ENCODE measurements at regions not wholly inside any gene's neighbourhood (a gene's known extent, or its start where the extent isn't known, plus 50 kb on each side); places are given as distances from the start of the nearest gene placed in this dataset.
A peak's percentile ranks its signal among the peaks of the same experiment; 100 is the strongest.

DNA sequence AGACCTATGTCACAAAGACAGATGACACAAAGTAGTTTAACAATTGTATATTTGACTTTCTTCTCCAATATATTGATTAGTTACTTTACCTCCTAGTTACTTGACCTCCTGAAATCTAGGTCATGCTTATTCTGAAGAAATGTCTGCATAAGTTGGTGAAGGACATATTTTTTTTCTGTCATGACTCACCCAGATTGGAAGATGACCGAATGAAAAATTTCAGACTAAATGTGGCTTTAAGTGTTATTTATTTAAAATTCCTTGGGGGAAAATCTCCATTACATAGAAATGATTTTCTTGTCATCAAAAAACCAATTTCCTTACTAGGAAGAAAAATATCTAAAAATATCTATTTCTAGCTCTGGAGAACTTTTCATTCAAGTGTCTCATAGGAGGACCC is 217.1 kb downstream of the POSTN start:
- DNase-seq (ENCODE audit: missing footprints) (no peak), ATAC-seq (no peak)
- intact Hi-C loops (cut with DNase I), result no loop called here

DNA sequence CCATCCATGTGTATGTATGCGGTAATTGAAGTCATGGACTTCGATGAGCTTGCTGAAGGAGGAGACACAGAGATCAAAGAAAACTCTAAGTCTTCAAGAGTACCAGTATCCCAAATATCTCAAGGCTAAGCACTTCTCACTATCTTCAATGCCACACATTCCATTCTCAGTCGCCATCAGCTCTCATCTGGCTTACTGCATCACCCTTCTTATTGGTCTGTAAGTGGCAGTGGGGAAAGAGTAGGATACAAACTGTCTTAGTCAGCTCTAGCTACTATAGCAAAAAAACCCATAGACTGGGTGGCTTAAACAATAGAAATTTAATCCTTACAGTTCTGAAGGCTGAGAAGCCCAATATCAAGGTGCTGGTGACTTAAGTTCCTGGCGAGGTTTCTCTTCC is 218.7 kb downstream of the POSTN start:
- ATAC-seq (no peak), DNase-seq (ENCODE audit: missing footprints) (no peak)
- intact Hi-C loops (cut with DNase I), result no loop called here

DNA sequence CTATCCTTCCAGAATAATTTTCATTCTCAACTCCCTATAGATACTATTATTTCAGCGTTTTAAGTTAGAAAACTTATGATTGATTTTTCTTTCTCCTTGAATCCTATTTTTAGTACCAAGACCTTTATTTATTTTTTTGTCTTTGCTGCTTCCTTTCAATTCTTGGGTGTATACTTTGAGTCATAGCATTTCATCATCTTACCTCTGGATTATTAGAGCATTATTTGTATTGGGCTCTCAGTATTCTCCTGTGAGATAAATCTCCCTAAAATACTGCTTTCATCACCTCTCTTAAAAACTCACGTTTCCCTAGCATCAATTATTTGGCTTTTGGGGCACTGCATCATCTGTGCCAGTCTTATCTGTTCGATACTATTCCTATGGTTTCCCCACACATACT is 222.8 kb downstream of the POSTN start:
- DNase-seq (ENCODE audit: missing footprints), result no peak
- intact Hi-C loops (cut with DNase I), result no loop called here
- no peak for ATAC-seq

DNA sequence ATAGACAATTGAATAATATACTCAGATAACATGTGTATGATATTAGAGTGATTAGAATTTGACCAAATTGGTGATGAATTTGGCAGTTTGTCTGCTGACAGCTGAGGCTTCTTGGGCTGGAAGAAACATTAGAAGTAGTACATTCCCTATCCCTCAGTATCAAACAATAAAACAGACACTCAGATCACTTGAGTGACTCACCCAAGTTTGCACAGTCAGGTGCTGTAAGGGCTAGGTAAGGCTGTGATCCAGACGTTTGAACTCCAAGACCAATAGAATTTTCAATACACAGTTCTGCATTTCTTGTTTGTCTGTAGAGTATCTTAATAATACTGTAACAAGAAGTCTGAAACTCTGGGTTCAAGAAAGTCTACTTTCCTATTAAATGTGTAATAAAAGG is 223.5 kb downstream of the POSTN start:
- intact Hi-C loops (cut with DNase I), result no loop called here
- ATAC-seq (no peak), DNase-seq (ENCODE audit: missing footprints) (no peak)

DNA sequence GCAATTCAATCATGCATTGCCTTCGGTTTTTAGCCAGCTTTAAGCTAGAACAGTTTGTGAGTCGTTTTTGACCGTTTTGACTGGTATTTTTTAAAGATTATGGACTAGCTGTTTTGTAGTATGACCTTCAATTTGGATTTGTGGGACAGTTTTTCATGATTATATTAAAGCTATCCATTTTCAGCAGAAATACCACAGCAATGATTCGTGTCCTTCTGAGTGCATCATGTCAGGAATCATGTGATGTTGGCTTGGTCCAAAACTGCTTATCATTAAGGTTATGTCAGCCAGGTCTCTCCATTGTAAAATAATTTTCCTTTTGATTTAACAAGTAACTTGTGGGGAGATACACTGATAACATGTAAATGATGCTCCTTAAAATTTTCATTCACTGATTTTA is 229.0 kb downstream of the POSTN start:
- no peak for ATAC-seq
- DNase-seq (ENCODE audit: missing footprints), result no peak
- intact Hi-C loops (cut with DNase I), result no loop called here

DNA sequence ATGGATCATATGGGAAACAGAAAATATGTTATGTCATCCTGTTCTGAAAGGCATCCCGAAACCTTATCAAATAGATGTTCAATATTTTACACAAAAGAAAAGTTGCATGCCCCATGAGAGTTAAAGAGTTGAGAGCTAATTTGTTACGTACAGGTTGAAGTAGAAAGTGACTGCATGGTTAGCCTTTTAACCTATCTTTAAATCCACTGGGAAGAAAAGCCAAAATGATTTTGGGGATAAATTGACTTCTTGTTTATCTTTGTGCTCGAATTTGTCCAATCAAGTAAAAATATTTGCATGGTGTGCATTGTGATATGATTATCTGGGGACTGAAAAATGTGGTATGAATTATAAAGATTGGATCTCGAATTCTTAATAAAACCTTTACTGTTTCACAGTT is 230.1 kb downstream of the POSTN start:
- ATAC-seq, result no peak

DNA sequence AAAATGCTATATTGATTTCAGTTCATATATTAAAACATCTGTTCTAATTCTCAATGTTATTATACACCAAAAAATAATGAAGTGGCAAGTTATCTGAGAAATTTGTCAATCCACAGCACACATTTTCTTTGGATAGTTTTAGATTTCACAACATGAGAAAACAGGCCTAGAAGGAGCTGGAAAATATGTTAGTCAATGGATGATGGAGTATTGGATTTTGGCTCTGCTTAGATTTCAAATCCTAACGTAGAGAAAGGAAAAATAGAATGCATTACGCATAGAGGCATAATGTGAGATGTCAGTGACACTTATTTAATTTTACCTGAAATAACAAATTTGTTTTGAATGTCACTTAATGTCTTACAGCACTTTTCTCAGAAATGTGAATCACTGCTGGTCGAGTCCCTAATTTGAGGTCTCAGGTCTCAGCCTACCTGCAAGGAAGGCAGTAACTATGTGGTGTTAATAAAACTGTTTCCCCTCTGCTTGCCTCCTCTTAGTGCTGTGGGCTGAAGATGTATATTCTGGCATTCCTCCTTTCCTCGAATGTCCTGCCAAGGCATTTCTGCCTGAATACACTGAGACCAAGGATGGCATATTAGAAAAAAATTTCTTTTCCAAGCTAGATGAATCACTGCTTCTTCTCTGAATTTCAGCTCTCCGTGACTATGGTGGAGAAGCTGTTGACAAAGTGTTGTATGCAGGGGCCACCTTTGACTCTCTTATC is 232.4 kb downstream of the POSTN start:
- ATAC-seq, result no peak
- intact Hi-C loops (cut with DNase I), result no loop called here
- no peak for DNase-seq (ENCODE audit: missing footprints)

More for the DNA sequence above, 230.1 kb downstream of the POSTN start:
- no peak for DNase-seq (ENCODE audit: missing footprints)
- intact Hi-C loops (cut with DNase I), result no loop called here

DNA sequence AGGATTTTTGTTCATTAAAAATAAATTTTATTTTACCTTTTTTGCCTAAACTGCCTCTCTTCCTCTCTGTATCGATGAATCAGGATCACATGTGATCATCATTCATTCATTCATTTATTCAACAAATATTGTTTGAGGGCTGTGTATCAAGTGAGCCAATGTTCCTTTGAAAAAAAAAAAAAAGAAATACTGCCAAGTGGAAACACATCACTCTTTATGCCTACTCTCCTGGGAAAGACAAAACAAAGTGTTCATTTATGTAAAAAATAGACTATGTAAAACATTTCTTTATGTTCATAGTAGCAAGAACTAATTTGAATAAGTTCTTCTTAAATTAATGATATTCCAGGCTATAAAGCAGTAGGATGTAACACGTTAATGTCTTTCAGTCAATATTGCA is 233.1 kb downstream of the POSTN start:
- DNase-seq (ENCODE audit: missing footprints) (no peak), ATAC-seq (no peak)

DNA sequence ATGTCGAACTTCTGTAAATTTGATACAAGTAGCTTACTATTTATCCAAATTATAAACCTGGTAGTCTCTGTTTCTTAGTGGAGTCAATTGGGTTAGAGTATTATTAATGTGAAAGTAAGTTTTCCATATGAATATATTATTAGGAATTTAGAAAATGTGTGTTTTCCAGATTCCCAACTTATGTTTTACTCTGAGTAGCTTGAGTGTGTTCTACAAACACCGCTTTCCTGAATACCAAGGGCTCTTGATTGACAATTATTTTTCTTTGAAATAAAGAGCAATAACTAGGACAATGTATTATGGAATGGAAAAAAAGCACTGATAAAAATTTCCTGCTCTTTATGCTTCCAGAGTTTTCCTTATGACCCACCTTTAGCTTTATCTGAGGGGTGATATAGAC is 233.6 kb downstream of the POSTN start:
- no peak for DNase-seq (ENCODE audit: missing footprints)
- ATAC-seq, result no peak
- intact Hi-C loops (cut with DNase I), result no loop called here

More for the DNA sequence above, 233.1 kb downstream of the POSTN start:
- intact Hi-C loops (cut with DNase I), result no loop called here

DNA sequence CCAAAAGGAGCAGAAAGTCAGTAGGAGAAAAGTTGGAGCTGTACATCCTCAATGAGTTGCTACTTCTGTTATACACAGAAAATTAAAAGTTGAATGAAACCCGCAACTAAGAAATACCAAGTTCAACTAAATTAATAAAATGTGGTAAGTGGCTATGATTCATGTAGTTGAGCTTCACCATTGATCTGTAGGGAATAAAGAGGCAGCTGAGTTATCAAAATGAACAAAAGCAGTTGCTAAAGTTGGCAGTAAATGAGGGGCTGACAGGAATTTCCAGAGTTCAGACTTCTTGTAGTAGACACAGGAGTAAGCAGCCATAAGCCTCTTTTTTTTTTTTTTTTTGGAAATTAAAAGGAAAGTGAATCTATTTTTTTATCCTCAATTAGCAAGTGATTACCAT is 234.6 kb downstream of the POSTN start:
- ATAC-seq, result peak; percentile 57
- DNase-seq (ENCODE audit: missing footprints), result no peak
- intact Hi-C loops (cut with DNase I), result no loop called here

DNA sequence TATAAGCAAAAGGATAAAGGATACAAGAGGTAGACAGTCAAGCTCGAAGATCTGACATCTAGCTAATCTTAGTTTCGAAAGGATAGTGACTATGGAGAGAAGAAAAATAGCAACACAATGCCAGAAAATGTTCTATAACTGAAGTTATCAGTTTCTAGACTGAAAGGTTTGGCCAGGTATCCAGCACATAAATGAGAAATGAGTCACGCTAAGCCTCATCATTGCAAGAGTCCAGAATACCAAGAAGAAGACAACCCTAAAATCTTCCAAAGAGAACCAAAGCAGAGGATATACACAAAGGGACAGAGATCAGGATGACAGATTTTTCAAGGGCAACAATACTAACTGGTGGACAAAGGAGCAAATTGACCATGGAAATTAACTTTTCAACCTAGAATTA is 237.0 kb downstream of the POSTN start:
- intact Hi-C loops (cut with DNase I), result no loop called here
- DNase-seq (ENCODE audit: missing footprints) (no peak), ATAC-seq (no peak)

DNA sequence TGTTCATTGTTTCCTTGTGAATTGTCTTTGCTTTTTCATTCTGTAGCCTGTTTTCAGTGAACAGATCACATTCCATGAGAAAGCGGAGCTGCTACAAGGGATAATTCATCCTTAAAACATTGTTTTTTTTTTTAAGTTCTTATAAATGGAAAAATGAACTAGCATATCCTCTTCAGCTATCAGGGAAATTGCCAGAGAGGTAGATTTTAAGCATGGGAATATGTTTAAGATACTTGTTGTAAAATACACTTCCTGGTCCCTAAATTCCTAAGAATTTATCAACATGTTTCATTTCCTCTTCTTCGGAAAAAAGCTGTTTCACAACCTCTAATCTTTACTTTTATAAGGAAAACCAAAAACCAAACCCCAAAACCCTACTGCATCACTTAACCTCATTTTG is 238.0 kb downstream of the POSTN start:
- intact Hi-C loops (cut with DNase I), result no loop called here
- no peak for DNase-seq (ENCODE audit: missing footprints)
- ATAC-seq, result no peak

DNA sequence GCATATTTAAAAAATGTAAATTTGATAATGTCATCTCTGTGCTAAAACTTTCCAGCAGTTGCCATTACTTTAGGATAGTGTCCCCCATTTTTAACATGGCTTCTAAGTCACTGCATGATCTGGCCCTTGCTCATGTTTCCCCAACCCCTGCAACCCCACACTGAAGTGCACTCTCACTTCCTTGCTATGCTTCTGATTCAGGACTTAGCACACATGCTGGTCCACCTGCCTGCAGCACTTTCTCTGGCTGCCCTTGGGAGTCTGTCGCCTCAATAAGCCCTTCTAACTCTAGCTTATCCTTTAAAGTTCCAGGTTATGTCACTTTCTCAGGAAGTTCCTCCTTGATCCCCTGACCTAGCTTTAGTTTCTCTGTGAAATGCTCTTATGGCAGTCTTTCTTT is 241.0 kb downstream of the POSTN start:
- intact Hi-C loops (cut with DNase I), result no loop called here
- ATAC-seq (no peak), DNase-seq (ENCODE audit: missing footprints) (no peak)

DNA sequence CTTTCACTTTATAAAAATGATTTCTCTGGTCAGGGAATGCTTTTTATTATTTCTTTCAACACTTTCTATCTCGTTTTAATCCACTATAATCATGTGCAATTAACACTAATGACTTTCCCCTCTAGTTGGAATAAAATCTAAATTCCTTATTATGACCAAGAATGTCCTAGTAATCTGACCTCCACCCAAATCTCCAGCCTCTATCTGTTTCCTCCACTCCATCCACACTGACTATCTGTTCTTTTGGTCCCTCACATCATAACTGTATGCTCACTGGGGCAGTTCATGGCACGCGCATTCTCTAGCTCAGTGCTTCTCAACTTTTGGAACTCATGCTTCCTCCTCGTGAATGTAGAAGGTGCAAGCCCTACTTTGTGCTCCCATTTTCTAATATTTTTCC is 244.7 kb downstream of the POSTN start:
- intact Hi-C loops (cut with DNase I), result no loop called here
- ATAC-seq (no peak), DNase-seq (ENCODE audit: missing footprints) (no peak)

DNA sequence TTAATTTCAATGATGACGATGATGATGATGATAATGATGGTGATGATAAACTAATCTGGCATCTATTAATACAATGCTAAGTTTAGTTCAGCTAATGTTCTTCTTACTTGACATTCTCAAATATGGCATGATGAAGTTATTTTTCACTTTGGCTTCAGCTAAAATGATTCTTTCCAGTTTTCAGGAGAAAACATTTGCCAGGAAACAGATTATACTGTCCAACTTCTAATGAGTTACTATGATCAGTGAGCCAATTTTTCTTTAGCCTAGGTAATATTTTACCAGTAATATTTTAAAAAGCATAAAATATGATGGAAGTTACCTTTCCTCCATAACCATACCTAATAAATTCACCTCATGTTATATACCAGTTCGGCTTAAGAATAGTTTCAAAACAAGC is 245.7 kb upstream of the CSNK1A1L start:
- intact Hi-C loops (cut with DNase I), result no loop called here
- no peak for ATAC-seq
- no peak for DNase-seq (ENCODE audit: missing footprints)

DNA sequence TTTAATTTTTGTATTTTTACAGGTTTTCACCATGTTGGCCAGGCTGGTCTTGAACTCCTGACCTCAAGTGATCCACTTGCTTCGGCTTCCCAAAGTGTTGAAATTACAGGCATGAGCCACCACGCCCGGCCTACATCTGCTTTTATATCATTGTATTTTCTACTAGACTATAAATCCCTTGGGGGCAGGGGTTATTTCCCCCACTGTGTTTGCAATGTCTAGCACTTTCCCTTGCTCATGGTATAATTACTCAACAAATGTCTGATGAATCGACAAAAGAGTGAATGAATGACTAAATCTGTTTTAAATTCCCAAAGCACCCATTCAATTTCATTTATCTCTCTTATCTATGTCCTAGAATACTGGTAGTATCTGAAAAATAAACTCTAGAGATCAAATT is 244.5 kb upstream of the CSNK1A1L start:
- intact Hi-C loops (cut with DNase I), result no loop called here
- ATAC-seq, result no peak
- DNase-seq (ENCODE audit: missing footprints), result peak; percentile 2

DNA sequence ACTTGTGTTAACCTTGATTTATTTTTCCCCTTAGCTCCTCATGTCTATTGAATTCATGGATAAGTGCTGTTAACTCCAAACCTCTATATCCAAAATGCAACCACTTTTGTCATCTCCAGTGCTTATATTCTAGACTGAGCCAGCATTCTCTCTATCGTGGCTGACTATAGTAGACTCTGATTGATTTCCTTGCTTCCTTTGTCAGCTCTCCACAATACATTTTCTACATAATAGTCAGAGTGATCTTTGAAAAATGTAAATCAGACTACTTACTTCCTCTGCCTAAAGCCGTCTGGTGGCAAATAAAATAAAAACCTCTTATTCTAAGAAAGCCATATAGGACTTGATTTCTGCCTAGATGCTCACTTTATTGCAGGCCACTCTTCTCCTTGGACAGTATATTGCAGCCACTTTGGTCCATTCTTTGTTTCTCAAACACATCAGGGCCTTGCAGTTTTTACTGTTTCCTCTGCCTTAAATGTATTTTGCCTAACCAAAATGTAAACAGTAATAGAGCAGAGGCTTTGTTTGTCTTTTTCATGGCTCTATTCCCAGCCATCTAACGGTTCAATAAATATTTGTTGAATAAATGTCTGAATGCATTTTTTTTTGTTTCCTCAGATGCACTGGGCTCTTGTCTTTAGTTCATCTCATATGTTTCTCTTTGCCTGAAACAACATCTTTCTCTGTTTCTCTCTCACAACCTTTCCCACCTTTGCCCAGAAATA is 243.6 kb upstream of the CSNK1A1L start:
- DNase-seq (ENCODE audit: missing footprints) (no peak), ATAC-seq (no peak)
- intact Hi-C loops (cut with DNase I), result no loop called here

DNA sequence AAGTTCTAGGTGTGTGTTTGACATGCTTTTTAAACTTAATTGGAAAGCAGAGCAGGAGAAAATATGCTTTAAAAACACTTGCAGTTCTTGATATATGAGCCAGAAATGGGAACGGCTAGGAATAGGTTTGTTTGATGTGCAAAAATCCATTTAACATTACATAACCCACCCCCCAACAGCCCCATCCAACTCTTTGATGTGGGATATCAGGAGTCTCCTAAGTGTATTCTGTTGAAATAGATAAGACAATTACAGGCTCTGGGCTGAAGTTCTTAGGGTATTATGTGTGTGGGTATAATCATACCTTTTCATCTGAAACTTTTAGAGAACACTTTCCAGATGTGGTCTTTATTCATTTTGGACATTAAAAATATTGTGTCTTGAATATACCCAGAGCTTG is 240.4 kb upstream of the CSNK1A1L start:
- DNase-seq (ENCODE audit: missing footprints), result no peak
- intact Hi-C loops (cut with DNase I), result no loop called here

DNA sequence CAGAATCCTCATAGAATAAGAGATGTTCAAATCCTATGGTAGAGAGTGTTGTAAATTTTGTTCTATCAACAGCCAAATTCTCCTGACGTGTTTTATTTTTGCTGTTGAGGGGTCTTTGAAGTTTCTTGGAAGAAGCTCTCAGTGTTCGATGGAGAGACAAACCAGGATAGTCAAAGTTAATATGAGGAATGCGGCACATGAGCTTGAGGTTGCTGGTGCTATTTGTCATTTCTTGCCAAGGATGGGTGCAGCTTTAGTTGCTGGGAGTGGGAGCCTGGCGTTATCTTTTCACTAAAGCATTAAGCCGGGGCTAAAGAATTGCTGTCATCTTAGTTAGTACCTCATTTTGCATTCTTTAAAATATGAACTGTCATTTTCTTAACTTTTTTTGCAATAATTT is 239.9 kb upstream of the CSNK1A1L start:
- DNase-seq (ENCODE audit: missing footprints) (no peak), ATAC-seq (no peak)
- intact Hi-C loops (cut with DNase I), result no loop called here

More for the DNA sequence above, 240.4 kb upstream of the CSNK1A1L start:
- ATAC-seq, result no peak

DNA sequence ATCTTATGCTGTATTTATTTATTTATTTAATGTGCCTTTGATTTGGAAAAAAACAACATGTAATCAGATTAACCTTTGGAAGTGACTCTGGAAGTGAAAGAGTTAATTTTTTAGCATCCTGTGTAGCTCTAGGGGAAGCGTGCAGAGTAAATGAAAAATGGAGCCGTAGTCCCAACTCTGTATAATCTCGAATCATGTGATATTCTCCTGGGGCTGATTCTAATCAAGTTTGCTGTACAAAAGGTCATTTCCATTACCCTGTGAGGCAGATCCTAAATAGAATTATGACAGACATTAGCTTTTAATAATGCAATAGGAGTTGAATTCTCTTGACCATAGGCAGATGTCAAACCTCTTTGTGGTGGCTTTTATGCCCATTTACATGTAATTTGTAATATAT is 238.6 kb upstream of the CSNK1A1L start:
- intact Hi-C loops (cut with DNase I), result no loop called here
- ATAC-seq, result no peak
- DNase-seq (ENCODE audit: missing footprints), result no peak

DNA sequence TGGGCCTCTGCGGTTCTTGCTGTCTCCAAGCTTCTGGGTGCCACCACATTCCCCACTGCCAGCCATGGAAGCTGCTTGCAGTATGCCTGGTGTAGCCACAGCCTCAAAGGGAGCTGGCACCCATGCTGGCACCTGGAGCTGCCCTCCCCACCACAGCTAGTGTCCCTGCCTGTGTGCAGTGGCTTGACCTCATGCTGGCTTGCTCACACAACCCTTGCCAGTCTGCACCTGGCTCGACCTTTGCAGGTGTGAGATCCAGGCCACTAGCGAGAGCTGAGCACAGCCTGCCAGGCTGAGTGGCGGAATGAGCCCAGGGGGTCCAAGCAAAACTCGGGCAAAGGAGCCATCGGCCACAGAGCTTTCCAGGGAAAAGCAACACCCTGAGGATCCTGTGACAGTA is 236.7 kb upstream of the CSNK1A1L start:
- no peak for DNase-seq (ENCODE audit: missing footprints)
- no peak for ATAC-seq
- intact Hi-C loops (cut with DNase I), result no loop called here
